GM10266 (cell line): ENCODE measurements at regions not wholly inside any gene's neighbourhood (a gene's known extent, or its start where the extent isn't known, plus 50 kb on each side); places are given as distances from the start of the nearest gene placed in this dataset.

ENCODE experiments used
- DNase-seq: peaks from one replicate; pipeline ENCODE4 v3.0.0; 2012; ENCODE audit errors: extremely low spot score
- CTCF ChIP-seq: IDR thresholded peaks from 2 replicates; pipeline ENCODE4 v1.5.1; 2012; ENCODE audit warnings: mild to moderate bottlenecking, low read depth; ENCODE audit not compliant: control insufficient read depth, insufficient read depth; ENCODE audit errors: missing control alignments

GRCh38 chr12:115620816-115621215 lies 656.7 kb downstream of the MED13L start:
- DNase-seq = no peak

GRCh38 chr12:115619889-115620288 lies 657.6 kb downstream of the MED13L start:
- DNase-seq = no peak
- no peak for TF ChIP-seq CTCF

More at GRCh38 chr12:115620816-115621215, 656.7 kb downstream of the MED13L start:
- no peak for TF ChIP-seq CTCF

- no peak for TF ChIP-seq CTCF
- DNase-seq = no peak
Measured at GRCh38 chr12:115619061-115619460, 658.4 kb downstream of the MED13L start.

DNA sequence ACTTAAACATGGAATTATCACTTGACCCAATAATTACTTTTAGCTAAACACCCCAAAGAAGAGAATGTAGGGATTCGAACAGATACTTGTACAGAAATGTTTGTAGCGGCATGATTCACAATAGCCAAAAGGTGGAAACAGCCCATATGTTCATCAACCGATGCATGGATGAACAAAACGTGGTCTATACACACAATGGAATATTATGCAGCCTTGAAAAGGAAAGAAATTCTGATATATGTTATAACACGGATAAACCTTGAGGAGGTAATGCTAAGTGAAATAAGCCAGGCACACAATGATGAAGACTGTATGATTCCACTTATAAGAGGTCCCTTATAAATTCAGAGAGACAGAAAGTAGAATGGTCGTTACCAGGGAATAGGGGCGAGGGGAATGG lies 659.4 kb downstream of the MED13L start:
- no peak for TF ChIP-seq CTCF
- DNase-seq = no peak

DNA sequence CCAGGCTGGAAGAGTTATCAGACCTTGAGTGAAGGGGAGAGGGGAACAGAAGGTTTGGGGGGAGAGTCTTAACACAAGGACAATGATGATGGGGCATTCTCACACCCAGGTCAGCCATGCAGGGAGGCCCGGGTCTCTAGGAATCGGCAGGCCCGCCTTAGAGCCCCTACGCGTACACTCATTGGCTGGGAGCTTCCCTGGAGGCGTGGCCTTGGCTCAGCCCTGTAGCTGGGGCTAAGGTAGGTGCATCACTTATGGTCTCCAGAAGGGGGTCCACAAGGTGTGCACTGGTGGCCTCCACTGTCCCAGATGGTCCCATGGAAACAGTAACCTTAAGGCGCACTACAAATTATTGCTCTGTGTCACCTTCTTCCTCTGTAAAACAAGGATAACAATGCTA lies 660.1 kb downstream of the MED13L start:
- DNase-seq = no peak
- TF ChIP-seq CTCF = no peak

DNA sequence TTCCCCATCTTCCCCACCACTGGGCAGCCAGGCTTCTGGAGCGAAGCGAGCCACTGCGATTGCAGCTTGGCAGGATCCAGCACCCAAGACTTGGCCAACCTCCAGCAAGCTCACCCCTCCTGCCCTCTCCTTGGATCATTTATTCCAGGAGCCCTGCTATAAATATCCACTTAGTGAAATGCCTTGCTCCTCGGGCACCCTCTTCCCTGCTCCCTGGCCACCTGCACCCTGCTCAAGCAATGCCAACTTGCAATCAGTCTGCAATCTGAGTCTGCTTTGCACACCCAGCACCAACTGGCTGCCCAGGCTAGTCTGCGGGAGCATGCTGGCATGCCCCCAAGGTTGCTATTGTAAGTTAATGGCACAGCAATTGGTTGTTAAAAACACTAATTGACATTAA lies 666.0 kb downstream of the MED13L start:
- TF ChIP-seq CTCF = no peak
- DNase-seq = no peak

DNA sequence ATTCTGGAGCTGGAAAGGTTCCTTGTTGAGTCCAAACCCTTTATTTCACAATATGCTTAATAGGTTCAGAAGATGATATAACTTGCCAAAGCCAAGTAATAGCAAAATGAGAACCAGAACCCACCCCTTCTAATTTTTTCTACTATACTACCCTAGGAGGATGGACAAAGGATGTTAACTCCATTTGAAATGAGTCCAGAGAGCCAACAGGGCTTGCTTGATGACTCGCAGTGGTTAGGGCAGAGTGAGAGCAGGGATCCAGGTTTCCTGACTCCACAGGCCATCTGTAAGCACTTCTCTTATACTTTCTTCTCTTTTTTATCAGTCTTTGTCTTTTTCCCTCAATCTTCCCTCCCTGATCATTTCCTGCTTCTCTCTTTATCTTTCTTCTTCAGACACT lies 668.1 kb downstream of the MED13L start:
- TF ChIP-seq CTCF = no peak
- DNase-seq = no peak
